Osteoblast (primary cell): ENCODE measurements at regions not wholly inside any gene's neighbourhood (a gene's known extent, or its start where the extent isn't known, plus 50 kb on each side); places are given as distances from the start of the nearest gene placed in this dataset.
A peak's percentile ranks its signal among the peaks of the same experiment; 100 is the strongest.

Experiments used
- DNase-seq: peaks from one replicate; pipeline ENCODE4 v3.0.0; 2011; ENCODE audit warnings: low spot score, mixed read lengths; ENCODE audit not compliant: insufficient read length; ENCODE audit errors: missing footprints
- H2AFZ ChIP-seq: 2 replicates; pipeline ENCODE4 v1.6.0; 2011; ENCODE audit warnings: mild to moderate bottlenecking, low read length
- H3K27ac ChIP-seq: 2 replicates; pipeline ENCODE4 v1.5.1; 2011; ENCODE audit warnings: mild to moderate bottlenecking, low read depth, low read length, moderate library complexity
- H3K27me3 ChIP-seq: 2 replicates; pipeline ENCODE4 v1.6.0; 2012; ENCODE audit warnings: mild to moderate bottlenecking, control low read depth, inconsistent platforms, low read length, moderate library complexity; ENCODE audit not compliant: insufficient read depth
- H3K36me3 ChIP-seq: 2 replicates; pipeline ENCODE4 v1.5.1; 2011; ENCODE audit warnings: mild to moderate bottlenecking, low read length, control low read depth, moderate library complexity; ENCODE audit not compliant: insufficient read depth
- H3K4me1 ChIP-seq: 2 replicates; pipeline ENCODE4 v1.5.1; 2011; ENCODE audit warnings: mild to moderate bottlenecking, low read length, control low read depth, moderate library complexity; ENCODE audit not compliant: insufficient read depth
- H3K4me2 ChIP-seq: 2 replicates; pipeline ENCODE4 v1.6.0; 2011; ENCODE audit warnings: mild to moderate bottlenecking, low read length; ENCODE audit not compliant: insufficient read depth
- H3K4me3 ChIP-seq: fragments of 200-600 bp; sonication (generic); 3 replicates; pipeline ENCODE4 v1.5.1; 2012; ENCODE audit warnings: mild to moderate bottlenecking, low read length, inconsistent platforms; ENCODE audit not compliant: insufficient read depth
- H3K79me2 ChIP-seq: 2 replicates; pipeline ENCODE4 v1.6.0; 2012; ENCODE audit warnings: mild to moderate bottlenecking, low read length, control low read depth, inconsistent platforms; ENCODE audit not compliant: insufficient read depth
- H3K9me3 ChIP-seq: 2 replicates; pipeline ENCODE4 v1.5.1; 2011; ENCODE audit warnings: low read depth, low read length, control low read depth
- H4K20me1 ChIP-seq: 2 replicates; pipeline ENCODE4 v1.6.0; 2012; ENCODE audit warnings: mild to moderate bottlenecking, low read length, control low read depth; ENCODE audit not compliant: insufficient read depth
- CTCF ChIP-seq: IDR thresholded peaks from 2 replicates; pipeline ENCODE4 v1.5.1; 2011; ENCODE audit warnings: mild to moderate bottlenecking, low read depth, low read length, moderate library complexity; ENCODE audit errors: extremely low read depth

GRCh38 chr7:17118412-17118811, 180.0 kb upstream of the AHR start:
- no peak overlapping the region for H3K4me2 ChIP-seq
- peaks cover 18% of the 10 kb centered on the region for H3K4me1 ChIP-seq
- no peak overlapping the region for H2AFZ ChIP-seq
- no peak overlapping the region for H3K4me3 ChIP-seq
- H4K20me1 ChIP-seq: no peaks in the 10 kb centered on the region
- H3K9me3 ChIP-seq: no peaks in the 10 kb centered on the region
- no peak for TF ChIP-seq CTCF
- no peak for DNase-seq
- no peaks in the 10 kb centered on the region for H3K36me3 ChIP-seq
- no peak overlapping the region for H3K27ac ChIP-seq
- no peaks in the 10 kb centered on the region for H3K27me3 ChIP-seq
- H3K79me2 ChIP-seq: no peaks in the 10 kb centered on the region

GRCh38 chr7:17120756-17121155, 177.7 kb upstream of the AHR start:
- Histone ChIP-seq H3K36me3 (no peaks in the 10 kb centered on the region), H3K27me3 (no peaks in the 10 kb centered on the region), H4K20me1 (no peaks in the 10 kb centered on the region), H3K4me2 (no peak overlapping the region), H3K4me3 (no peak overlapping the region), H3K4me1 (peaks cover 20% of the 10 kb centered on the region), H2AFZ (no peak overlapping the region), H3K79me2 (no peaks in the 10 kb centered on the region), H3K9me3 (no peaks in the 10 kb centered on the region), H3K27ac (no peak overlapping the region)
- DNase-seq: no peak
- no peak for TF ChIP-seq CTCF

GRCh38 chr7:17121671-17122070, 176.8 kb upstream of the AHR start:
- no peaks in the 10 kb centered on the region for H4K20me1 ChIP-seq
- no peak overlapping the region for H3K27ac ChIP-seq
- no peaks in the 10 kb centered on the region for H3K9me3 ChIP-seq
- no peak overlapping the region for H3K4me2 ChIP-seq
- H3K27me3 ChIP-seq: no peaks in the 10 kb centered on the region
- no peak for DNase-seq
- H3K4me1 ChIP-seq: peaks cover 20% of the 10 kb centered on the region
- no peaks in the 10 kb centered on the region for H3K79me2 ChIP-seq
- H2AFZ ChIP-seq: no peak overlapping the region
- TF ChIP-seq CTCF: no peak
- no peak overlapping the region for H3K4me3 ChIP-seq
- H3K36me3 ChIP-seq: no peaks in the 10 kb centered on the region

GRCh38 chr7:17123020-17123419, 175.4 kb upstream of the AHR start:
- peak overlapping the region; percentile 76 for H2AFZ ChIP-seq
- H4K20me1 ChIP-seq: no peaks in the 10 kb centered on the region
- peak overlapping the region; percentile 72 for H3K27ac ChIP-seq
- H3K4me1 ChIP-seq: peaks cover 20% of the 10 kb centered on the region
- H3K4me2 ChIP-seq: peak overlapping the region; percentile 73
- no peaks in the 10 kb centered on the region for H3K9me3 ChIP-seq
- H3K4me3 ChIP-seq: peak overlapping the region; percentile 31
- TF ChIP-seq CTCF: no peak
- no peaks in the 10 kb centered on the region for H3K79me2 ChIP-seq
- no peaks in the 10 kb centered on the region for H3K27me3 ChIP-seq
- no peaks in the 10 kb centered on the region for H3K36me3 ChIP-seq
- DNase-seq: peak; percentile 38
